ENCODE measurements at regions not wholly inside any gene's neighbourhood (a gene's known extent, or its start where the extent isn't known, plus 50 kb on each side); places are given as distances from the start of the nearest gene placed in this dataset.

- TF ChIP-seq CTCF (IDR thresholded peaks at IDR 0.05): no peak
- Mint-ChIP-seq H3K27me3 (ENCODE audit: unreplicated experiment) (peaks cover 2% of the 10 kb centered on the region), H3K4me1 (ENCODE audit: unreplicated experiment) (no peaks in the 10 kb centered on the region), H3K9me3 (ENCODE audit: unreplicated experiment) (peaks cover 4% of the 10 kb centered on the region), H3K4me3 (ENCODE audit: unreplicated experiment) (no peak overlapping the region), H3K36me3 (ENCODE audit: unreplicated experiment) (no peaks in the 10 kb centered on the region), H3K27ac (ENCODE audit: unreplicated experiment) (no peak overlapping the region)
- no peak for DNase-seq (ENCODE audit: extremely low spot score, unreplicated experiment)
Observed at GRCh38 chr18:24754583-24755253, 294.3 kb downstream of the HRH4 start.

- TF ChIP-seq CTCF (IDR thresholded peaks at IDR 0.05): no peak
- Mint-ChIP-seq H3K27me3 (ENCODE audit: unreplicated experiment) (peaks cover 2% of the 10 kb centered on the region), H3K4me1 (ENCODE audit: unreplicated experiment) (no peaks in the 10 kb centered on the region), H3K9me3 (ENCODE audit: unreplicated experiment) (peaks cover 10% of the 10 kb centered on the region), H3K4me3 (ENCODE audit: unreplicated experiment) (no peak overlapping the region), H3K27ac (ENCODE audit: unreplicated experiment) (no peak overlapping the region), H3K36me3 (ENCODE audit: unreplicated experiment) (no peaks in the 10 kb centered on the region)
- no peak for DNase-seq (ENCODE audit: extremely low spot score, unreplicated experiment)
Observed at GRCh38 chr18:24756385-24756784, 295.9 kb downstream of the HRH4 start.

GRCh38 chr18:24757134-24757533 lies 296.7 kb downstream of the HRH4 start:
- peaks cover 2% of the 10 kb centered on the region for H3K27me3 Mint-ChIP-seq (ENCODE audit: unreplicated experiment)
- TF ChIP-seq CTCF (IDR thresholded peaks at IDR 0.05): no peak
- H3K27ac Mint-ChIP-seq (ENCODE audit: unreplicated experiment): no peak overlapping the region
- no peak for DNase-seq (ENCODE audit: extremely low spot score, unreplicated experiment)
- no peak overlapping the region for H3K4me3 Mint-ChIP-seq (ENCODE audit: unreplicated experiment)
- no peaks in the 10 kb centered on the region for H3K4me1 Mint-ChIP-seq (ENCODE audit: unreplicated experiment)
- peaks cover 18% of the 10 kb centered on the region for H3K9me3 Mint-ChIP-seq (ENCODE audit: unreplicated experiment)
- peaks cover 2% of the 10 kb centered on the region for H3K36me3 Mint-ChIP-seq (ENCODE audit: unreplicated experiment)

GRCh38 chr18:24761765-24762164 lies 301.3 kb downstream of the HRH4 start:
- Mint-ChIP-seq H3K4me1 (ENCODE audit: unreplicated experiment) (peaks cover 12% of the 10 kb centered on the region), H3K36me3 (ENCODE audit: unreplicated experiment) (peaks cover 2% of the 10 kb centered on the region), H3K9me3 (ENCODE audit: unreplicated experiment) (peaks cover 23% of the 10 kb centered on the region), H3K27me3 (ENCODE audit: unreplicated experiment) (peaks cover 2% of the 10 kb centered on the region), H3K4me3 (ENCODE audit: unreplicated experiment) (no peak overlapping the region), H3K27ac (ENCODE audit: unreplicated experiment) (no peak overlapping the region)
- no peak for TF ChIP-seq CTCF (IDR thresholded peaks at IDR 0.05)
- DNase-seq (ENCODE audit: extremely low spot score, unreplicated experiment): no peak

GRCh38 chr18:24762511-24762910 lies 302.1 kb downstream of the HRH4 start:
- Mint-ChIP-seq H3K27me3 (ENCODE audit: unreplicated experiment) (peaks cover 2% of the 10 kb centered on the region), H3K4me1 (ENCODE audit: unreplicated experiment) (peaks cover 12% of the 10 kb centered on the region), H3K27ac (ENCODE audit: unreplicated experiment) (no peak overlapping the region), H3K4me3 (ENCODE audit: unreplicated experiment) (no peak overlapping the region), H3K9me3 (ENCODE audit: unreplicated experiment) (peaks cover 24% of the 10 kb centered on the region), H3K36me3 (ENCODE audit: unreplicated experiment) (peaks cover 2% of the 10 kb centered on the region)
- no peak for TF ChIP-seq CTCF (IDR thresholded peaks at IDR 0.05)
- no peak for DNase-seq (ENCODE audit: extremely low spot score, unreplicated experiment)

Data from osteocyte (in vitro differentiated cells).